HG03139 (cell line): ENCODE measurements at regions not wholly inside any gene's neighbourhood (a gene's known extent, or its start where the extent isn't known, plus 50 kb on each side); places are given as distances from the start of the nearest gene placed in this dataset.

ENCODE experiments used
- ATAC-seq: cut with Tn5 transposase; IDR thresholded peaks from one replicate; pipeline ENCODE4 v1.9.1; 2021; ENCODE audit not compliant: unreplicated experiment

DNA sequence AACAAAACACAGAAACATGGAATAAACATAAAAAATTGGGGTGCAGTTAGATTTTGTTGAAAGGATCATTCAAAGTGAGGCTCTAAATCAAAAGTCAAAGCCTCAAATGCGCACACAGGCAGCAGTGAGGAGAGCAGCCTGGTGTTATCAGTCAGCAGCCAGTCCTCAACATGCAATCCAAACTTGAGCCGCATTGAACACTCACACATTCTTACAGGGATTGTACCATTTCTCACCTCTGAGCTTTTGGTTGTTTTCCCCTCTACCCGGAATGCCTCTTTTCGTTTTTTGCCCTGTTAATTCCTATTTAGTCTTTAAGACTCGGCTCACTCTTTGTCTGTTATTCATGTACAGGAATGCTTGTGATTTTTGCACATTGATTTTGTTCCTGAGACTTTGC is 81.1 kb upstream of the PUM3 start:
- no peak for ATAC-seq

DNA sequence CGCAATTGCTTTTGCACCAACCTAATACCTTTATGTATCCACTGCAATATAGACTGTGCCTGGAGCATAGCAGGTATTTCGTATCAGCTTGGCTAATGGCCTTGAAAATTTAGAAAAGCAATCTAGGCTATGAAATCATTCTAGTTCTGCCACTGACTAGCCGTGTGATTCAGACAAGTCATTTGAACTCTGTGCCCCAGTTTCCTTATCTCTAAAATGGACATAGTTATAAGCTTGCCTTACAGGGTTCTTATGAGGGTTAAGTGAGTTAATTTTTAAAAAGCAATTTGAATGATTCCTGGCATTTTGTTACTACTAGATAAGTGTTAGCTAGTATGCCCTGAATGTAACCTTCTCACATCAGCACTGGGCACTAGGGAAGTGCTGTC is 80.5 kb upstream of the PUM3 start:
- ATAC-seq, result no peak

DNA sequence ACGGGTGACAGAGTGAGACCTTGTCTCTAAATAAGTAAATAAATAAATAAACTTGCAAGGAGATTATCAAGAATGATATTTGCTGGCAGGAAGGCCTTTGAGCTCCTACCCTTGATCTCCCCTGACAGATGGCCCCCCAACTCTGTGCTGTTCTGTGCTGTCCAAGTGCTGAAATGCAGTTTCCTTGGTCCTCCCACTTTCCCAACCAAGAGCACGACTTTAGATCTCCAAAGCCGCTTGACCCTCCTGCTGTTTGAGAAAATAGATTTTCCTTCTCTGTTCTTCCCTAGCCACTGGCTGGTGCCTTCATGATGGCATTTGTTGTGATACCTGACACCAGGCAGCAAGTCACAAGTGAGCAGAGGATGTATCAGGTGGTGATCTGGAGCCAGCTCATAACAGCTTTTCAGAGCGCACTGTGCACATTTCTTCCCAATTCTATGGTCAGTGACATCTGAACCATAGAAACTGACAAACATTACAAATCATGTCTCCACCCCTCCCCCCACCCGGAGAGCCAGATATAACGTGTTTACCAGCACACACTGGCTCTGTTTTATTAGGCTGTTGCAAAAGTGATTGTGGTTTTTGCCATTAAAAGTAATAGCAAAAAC is 80.0 kb upstream of the PUM3 start:
- no peak for ATAC-seq

DNA sequence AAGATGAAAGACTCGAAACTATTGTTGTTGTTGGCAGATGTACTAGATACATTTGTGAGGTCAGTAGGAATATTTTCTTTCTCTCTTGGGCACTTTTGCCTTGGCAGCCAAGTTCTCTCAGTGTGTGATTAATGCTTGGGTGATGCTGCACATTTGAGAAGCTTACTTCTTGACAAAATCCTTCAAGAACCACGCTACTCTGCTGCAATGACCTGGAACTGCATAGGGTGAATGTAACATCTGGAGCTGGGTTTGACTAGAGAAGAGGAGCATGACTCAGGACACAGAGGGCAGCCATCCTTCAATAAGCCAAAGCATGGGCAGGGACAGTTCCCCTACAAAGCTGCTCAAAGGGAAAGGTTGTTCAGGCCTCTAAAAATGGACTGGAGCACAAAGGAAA is 75.5 kb upstream of the PUM3 start:
- no peak for ATAC-seq

DNA sequence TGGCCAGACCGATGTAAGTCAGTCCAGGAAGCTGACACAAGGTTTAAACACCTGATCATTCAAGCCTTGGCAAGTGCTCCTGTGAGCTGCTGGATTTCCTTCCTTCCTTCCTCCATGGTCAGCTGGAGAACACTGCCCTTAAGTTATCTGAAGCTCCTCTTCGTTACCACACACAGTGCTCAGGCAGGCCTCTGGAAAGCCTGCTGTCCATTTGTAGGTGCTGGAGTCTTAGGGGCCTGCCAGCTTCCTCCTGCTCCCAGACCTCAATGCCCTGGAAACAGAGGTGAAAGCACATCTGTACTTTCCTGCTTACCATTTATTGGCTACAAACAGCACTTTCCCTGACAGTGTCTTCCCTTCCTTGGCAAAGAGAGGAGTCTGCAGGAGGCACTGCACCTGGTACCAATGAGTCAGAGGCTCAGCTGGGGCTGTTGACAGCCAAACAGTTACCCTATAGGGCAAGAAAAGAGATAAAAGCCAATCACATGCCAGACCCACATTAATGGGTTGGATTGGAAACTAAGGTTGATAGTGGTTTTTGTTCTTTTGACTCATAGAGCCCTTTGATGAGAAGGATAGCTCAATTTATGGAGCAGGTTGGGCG is 72.6 kb upstream of the PUM3 start:
- no peak for ATAC-seq

DNA sequence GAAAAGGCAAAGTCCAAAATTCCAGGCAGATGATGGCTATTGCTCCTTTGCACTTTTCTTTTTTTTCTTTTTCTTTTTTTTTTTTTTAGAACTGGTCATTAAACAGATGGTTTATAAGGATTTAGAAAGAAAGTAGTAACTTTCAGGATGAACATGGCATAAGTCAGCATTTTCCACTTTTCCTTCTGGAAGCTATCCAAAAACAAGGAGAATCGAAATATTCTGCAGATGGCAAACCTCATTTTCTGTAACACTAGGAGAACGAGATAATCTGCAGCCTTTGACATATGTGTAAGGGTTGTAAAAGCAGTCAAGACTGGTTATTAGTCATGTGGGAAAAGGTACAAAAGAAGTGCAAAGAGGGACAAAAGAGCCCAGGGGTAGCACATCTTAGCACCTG is 69.1 kb upstream of the PUM3 start:
- ATAC-seq, result no peak

DNA sequence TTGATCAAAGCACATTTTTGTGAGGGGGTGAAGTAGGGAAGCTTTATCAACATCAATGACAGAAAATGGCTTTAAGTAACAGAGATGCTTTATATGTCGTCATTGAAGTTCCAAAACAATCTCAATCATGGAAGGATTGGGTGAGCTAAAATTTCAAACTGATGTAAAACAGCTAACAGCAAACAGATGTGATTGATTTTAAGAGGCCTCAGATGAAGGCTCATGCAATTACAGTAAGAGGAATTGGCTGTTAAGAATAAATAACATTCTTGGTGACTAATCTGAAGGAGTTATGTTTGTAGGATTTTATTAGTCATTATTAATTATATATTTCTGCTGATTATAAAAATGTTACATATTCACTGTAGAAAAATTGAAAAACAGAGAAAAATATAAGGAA is 63.5 kb upstream of the PUM3 start:
- ATAC-seq, result no peak

DNA sequence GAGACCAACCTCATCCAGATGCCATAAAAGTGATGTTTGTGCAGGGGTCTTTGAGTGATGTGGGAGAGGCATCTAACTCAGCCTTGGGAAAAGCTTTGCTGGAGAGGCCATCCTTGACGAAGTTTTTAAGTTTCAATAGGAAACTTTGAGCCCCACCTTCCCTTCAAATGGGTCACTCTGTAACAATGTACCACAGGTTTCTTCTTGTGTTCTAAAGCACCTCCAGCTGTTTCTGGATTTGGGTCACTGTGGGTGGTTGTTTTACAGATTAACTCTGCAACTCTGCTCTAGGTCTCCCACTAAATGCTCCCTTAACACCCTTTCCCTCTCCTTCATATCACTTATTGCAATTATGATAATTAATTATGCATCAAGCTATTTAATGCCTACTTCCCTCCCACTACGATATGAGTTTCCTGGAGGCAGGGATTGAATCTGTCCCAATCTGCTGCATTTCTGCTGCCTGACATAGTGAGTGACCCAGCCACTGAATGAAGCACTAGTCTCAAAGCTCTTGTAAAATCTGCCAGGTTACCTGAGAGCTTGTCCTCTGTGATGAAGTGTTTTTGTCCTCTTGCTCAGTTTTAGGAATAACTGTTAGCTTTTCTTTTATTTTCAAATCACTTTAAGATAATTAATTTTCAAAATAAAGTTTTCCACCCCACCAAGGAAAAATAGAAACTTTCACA is 60.5 kb upstream of the PUM3 start:
- ATAC-seq, result no peak
